ENCODE measurements at regions not wholly inside any gene's neighbourhood (a gene's known extent, or its start where the extent isn't known, plus 50 kb on each side); places are given as distances from the start of the nearest gene placed in this dataset.

DNA sequence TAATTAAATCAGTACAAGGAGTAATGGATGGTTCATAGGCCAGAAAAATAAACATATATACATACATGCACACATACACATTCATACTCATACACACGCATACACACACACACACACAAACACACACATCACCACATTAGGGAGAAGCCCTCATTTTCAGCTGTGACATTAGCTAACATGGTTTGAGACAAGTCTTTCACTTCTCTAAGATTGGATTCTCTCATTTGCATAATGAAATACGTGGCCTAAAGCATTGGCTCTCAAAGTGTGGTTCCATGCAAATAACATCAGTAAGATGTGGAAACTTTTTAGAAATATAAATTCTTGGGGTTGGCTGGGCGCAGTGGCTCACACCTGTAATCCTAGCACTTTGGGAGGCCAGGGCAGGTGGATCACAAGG is 452.6 kb downstream of the TAFA4 start:
- no peak for DNase-seq (ENCODE audit: extremely low read depth, low read depth)
- TF ChIP-seq, protein P1, sequence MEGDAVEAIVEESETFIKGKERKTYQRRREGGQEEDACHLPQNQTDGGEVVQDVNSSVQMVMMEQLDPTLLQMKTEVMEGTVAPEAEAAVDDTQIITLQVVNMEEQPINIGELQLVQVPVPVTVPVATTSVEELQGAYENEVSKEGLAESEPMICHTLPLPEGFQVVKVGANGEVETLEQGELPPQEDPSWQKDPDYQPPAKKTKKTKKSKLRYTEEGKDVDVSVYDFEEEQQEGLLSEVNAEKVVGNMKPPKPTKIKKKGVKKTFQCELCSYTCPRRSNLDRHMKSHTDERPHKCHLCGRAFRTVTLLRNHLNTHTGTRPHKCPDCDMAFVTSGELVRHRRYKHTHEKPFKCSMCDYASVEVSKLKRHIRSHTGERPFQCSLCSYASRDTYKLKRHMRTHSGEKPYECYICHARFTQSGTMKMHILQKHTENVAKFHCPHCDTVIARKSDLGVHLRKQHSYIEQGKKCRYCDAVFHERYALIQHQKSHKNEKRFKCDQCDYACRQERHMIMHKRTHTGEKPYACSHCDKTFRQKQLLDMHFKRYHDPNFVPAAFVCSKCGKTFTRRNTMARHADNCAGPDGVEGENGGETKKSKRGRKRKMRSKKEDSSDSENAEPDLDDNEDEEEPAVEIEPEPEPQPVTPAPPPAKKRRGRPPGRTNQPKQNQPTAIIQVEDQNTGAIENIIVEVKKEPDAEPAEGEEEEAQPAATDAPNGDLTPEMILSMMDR (IDR thresholded peaks at IDR 0.05; ENCODE audit: low read depth, low read length, missing control alignments) = no peak
- H3K4me3 ChIP-seq (replicated peaks; ENCODE audit: low read depth, low read length) = no peak overlapping the region

DNA sequence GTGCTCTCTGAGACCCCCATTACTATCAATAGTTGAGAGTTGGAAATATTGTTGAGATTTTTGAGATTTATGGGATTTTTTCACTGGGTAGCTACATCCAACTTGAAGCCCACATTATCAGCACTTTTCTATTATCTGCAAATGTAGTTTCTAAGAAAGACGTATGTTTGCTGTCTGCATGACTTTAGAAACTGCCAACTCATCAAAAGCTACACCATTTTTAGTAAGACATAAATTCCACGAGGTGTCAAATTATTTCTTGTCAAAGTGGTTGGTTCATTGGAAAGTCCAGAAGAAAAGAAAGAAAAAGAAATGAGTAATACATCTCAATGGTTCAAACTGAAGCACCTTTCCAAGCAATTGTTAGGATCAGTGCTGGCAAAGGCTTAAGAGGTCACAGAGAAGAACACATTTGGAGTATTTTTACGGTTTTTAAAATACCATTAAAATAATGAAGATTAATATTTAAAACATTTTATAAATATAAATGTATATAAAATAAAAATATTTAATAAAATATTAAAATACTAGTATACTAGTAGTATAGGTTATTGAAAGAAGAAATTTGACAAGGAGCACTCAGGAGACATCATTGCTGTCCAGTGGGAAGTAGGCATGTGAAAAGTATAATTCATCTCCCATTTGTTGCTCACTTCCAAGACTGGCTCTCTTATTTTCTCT is 463.5 kb downstream of the TAFA4 start:
- no peak for DNase-seq (ENCODE audit: extremely low read depth, low read depth)
- TF ChIP-seq, protein P1 (IDR thresholded peaks at IDR 0.05; ENCODE audit: low read depth, low read length, missing control alignments) = no peak

DNA sequence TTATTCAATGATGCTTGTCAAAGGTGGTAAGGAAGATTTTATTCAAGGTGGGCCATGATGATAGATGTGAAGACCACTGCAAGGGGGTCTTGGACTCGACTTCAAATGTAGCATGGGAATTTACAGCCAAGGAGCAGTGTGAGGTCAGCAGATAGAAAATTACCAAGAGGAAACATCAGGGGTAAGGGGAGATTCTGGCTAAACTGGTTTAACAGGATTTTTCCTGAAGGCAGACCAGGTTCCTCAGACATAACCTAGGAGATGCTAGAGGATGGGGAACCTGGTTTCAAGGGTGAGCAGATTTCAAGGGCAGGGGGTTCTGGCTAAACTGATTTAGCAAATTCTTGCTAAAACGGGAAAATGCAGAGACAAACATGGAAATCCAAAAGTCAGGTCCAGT is 464.9 kb downstream of the TAFA4 start:
- no peak for DNase-seq (ENCODE audit: extremely low read depth, low read depth)
- H3K4me3 ChIP-seq (replicated peaks; ENCODE audit: low read depth, low read length) = no peak overlapping the region
- TF ChIP-seq, protein P1 (IDR thresholded peaks at IDR 0.05; ENCODE audit: low read depth, low read length, missing control alignments) = no peak

More for the DNA sequence above, 463.5 kb downstream of the TAFA4 start:
- H3K4me3 ChIP-seq (replicated peaks; ENCODE audit: low read depth, low read length) = no peak overlapping the region

DNA sequence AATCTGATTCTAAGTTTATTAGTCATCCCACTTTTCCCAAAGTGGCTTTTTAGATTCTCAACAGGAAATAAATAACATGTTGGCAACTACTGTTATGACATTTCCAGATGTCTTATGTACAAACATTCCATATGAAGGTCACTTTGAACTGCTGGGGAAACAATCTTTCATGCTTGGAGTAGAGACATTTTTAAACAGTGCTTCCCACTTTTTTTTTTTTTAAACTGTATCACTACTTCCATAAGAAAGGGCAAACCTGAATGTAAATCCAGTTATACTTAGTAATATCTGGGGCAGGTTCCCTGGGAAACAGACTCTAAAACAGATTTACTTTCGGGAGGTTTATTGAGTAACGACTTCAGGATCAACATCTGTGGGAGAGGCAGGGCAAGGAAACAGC is 473.8 kb downstream of the TAFA4 start:
- TF ChIP-seq, protein P1 (IDR thresholded peaks at IDR 0.05; ENCODE audit: low read depth, low read length, missing control alignments) = no peak
- DNase-seq (ENCODE audit: extremely low read depth, low read depth) = peak; percentile 14
- no peak overlapping the region for H3K4me3 ChIP-seq (replicated peaks; ENCODE audit: low read depth, low read length)

DNA sequence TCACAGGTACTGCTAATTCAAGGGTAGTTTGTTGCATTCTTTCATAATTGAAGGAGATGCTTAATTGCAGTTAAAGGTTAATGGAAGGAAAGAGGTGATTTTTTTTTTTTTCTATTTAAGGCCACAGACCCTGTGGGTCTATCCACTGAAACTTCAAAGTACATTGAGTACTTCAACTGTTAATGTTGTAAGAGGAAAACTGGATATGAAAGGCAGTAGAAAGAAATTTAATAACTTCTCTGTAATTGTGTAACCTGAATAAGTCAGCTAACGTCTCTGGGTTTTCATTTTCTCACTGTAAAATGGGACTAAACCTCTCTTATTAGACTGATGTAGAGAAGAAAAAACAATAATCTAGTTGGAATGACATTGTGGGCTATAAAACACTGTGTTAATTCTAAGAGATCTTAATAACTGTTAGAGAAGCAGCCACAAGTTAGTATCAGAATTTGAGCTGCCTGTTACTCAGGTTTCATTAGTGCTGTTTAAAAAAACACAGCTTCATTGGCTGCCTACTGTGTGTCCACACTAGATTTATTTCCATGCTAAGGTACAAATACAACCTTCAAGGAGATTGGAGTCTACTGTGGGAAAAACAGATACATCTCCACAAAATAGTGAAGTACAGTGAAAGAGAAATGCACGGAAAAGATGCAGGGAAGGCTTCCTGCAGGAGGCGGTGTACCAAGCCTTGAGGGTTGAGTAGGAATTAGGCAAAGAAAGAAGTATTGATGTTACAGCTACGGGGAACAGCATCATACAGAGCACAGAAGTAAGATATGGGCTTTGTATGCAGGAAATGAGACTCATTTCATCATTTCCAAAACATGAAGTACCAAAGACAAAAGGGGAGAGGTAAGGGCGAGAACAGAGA is 483.6 kb downstream of the TAFA4 start:
- no peak for DNase-seq (ENCODE audit: extremely low read depth, low read depth)
- TF ChIP-seq, protein P1 (IDR thresholded peaks at IDR 0.05; ENCODE audit: low read depth, low read length, missing control alignments) = no peak
- H3K4me3 ChIP-seq (replicated peaks; ENCODE audit: low read depth, low read length) = no peak overlapping the region

DNA sequence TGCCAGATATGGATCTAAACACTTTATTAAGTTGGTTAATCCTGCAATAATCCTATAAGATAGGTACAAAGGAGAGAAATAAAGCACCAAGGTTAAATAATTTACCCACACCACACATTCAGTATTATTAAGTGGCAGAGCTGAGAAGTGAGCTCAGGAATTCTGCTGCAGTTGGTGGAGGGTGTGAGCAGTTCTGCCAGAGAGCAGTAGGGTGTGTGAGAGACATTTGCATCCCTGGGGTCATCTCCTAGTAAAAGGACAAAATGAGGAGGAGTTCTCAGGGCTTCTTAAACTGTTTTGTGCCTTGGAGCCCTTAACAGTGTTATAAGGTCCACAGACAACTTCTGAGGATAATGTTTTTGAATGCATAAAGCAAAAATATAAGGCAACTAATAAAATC is 484.5 kb downstream of the TAFA4 start:
- H3K4me3 ChIP-seq (replicated peaks; ENCODE audit: low read depth, low read length) = no peak overlapping the region
- TF ChIP-seq, protein P1 (IDR thresholded peaks at IDR 0.05; ENCODE audit: low read depth, low read length, missing control alignments) = no peak
- DNase-seq (ENCODE audit: extremely low read depth, low read depth) = no peak

Measured in HFF-Myc (cell line).